ENCODE measurements at regions not wholly inside any gene's neighbourhood (a gene's known extent, or its start where the extent isn't known, plus 50 kb on each side); places are given as distances from the start of the nearest gene placed in this dataset.

GRCh38 chr18:57931038-57931437 lies 113.0 kb upstream of the NEDD4L start:
- Histone ChIP-seq H3K27ac (ENCODE audit: low read length) (peak overlapping the region; percentile 43; the same call in 1 of the 2 replicates), H3K4me3 (ENCODE audit: low read length) (peak overlapping the region; percentile 38), H3K36me3 (replicated peaks; ENCODE audit: insufficient read depth, low read length) (no peaks in the 10 kb centered on the region), H3F3A (ENCODE audit: insufficient read depth, low read length) (peaks cover 4% of the 10 kb centered on the region), H3K4me2 (ENCODE audit: low read depth, low read length) (peak overlapping the region; percentile 72), H3K79me2 (ENCODE audit: low read length) (no peaks in the 10 kb centered on the region), H3K27me3 (replicated peaks; ENCODE audit: insufficient read depth, low read length) (no peaks in the 10 kb centered on the region), H2AFZ (ENCODE audit: low read length) (0 out of 2 replicates have a peak overlapping the region, but pooled peaks have one; percentile 17), H4K20me1 (ENCODE audit: insufficient read depth, low read length) (no peaks in the 10 kb centered on the region), H3K9me2 (replicated peaks; ENCODE audit: insufficient read depth, low read length) (no peaks in the 10 kb centered on the region), H3K4me1 (ENCODE audit: low read length) (peaks cover 23% of the 10 kb centered on the region), H3K9me3 (replicated peaks; ENCODE audit: insufficient read depth, low read length) (no peaks in the 10 kb centered on the region), H3K9ac (ENCODE audit: low read length) (peak overlapping the region; percentile 5; the same call in 1 of the 2 replicates)
- peak; percentile 93 for DNase-seq
- TF ChIP-seq EZH2 (optimal IDR thresholded peaks at IDR 0.05; ENCODE audit: low read depth, low read length) (no peak), EZH2phosphoT487 (IDR thresholded peaks at IDR 0.05; ENCODE audit: low read length) (no peak)
- TF ChIP-seq, protein P1, sequence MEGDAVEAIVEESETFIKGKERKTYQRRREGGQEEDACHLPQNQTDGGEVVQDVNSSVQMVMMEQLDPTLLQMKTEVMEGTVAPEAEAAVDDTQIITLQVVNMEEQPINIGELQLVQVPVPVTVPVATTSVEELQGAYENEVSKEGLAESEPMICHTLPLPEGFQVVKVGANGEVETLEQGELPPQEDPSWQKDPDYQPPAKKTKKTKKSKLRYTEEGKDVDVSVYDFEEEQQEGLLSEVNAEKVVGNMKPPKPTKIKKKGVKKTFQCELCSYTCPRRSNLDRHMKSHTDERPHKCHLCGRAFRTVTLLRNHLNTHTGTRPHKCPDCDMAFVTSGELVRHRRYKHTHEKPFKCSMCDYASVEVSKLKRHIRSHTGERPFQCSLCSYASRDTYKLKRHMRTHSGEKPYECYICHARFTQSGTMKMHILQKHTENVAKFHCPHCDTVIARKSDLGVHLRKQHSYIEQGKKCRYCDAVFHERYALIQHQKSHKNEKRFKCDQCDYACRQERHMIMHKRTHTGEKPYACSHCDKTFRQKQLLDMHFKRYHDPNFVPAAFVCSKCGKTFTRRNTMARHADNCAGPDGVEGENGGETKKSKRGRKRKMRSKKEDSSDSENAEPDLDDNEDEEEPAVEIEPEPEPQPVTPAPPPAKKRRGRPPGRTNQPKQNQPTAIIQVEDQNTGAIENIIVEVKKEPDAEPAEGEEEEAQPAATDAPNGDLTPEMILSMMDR (IDR thresholded peaks at IDR 0.05; ENCODE audit: low read length) = no peak

DNA sequence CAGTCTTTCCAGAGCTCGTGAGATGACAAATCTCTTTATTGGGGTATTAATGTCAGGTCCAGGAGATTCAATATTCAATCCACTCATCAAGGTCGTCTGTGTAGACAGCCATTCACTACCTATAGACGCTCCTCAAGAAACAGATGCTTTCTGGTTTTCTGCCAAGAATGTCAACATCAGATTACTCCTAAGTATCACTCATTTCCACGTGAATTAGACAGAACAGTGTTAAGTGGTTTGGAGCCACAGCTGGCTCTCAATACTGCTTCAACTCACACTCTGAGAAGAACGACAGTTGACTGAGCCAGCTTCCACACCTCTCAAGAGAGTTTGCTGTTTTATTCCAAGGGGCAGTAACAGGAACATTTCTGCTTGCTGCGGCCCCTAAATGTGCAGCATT lies 113.5 kb upstream of the NEDD4L start:
- no peaks in the 10 kb centered on the region for H3K9me3 ChIP-seq (replicated peaks; ENCODE audit: insufficient read depth, low read length)
- TF ChIP-seq, protein P1 (IDR thresholded peaks at IDR 0.05; ENCODE audit: low read length) = no peak
- no peak for TF ChIP-seq EZH2 (optimal IDR thresholded peaks at IDR 0.05; ENCODE audit: low read depth, low read length)
- TF ChIP-seq EZH2phosphoT487 (IDR thresholded peaks at IDR 0.05; ENCODE audit: low read length) = no peak
- peaks cover 4% of the 10 kb centered on the region for H3F3A ChIP-seq (ENCODE audit: insufficient read depth, low read length)
- H3K9ac ChIP-seq (ENCODE audit: low read length) = peak overlapping the region; percentile 5; the same call in 1 of the 2 replicates
- H3K9me2 ChIP-seq (replicated peaks; ENCODE audit: insufficient read depth, low read length) = no peaks in the 10 kb centered on the region
- peak overlapping the region; percentile 38; the same call in 1 of the 2 replicates for H3K4me3 ChIP-seq (ENCODE audit: low read length)
- no peak for DNase-seq
- H2AFZ ChIP-seq (ENCODE audit: low read length) = no peak overlapping the region
- H3K4me1 ChIP-seq (ENCODE audit: low read length) = peaks cover 26% of the 10 kb centered on the region
- H3K27ac ChIP-seq (ENCODE audit: low read length) = peak overlapping the region; percentile 43; the same call in 1 of the 2 replicates
- no peaks in the 10 kb centered on the region for H3K79me2 ChIP-seq (ENCODE audit: low read length)
- peak overlapping the region; percentile 72 for H3K4me2 ChIP-seq (ENCODE audit: low read depth, low read length)
- no peaks in the 10 kb centered on the region for H4K20me1 ChIP-seq (ENCODE audit: insufficient read depth, low read length)
- H3K36me3 ChIP-seq (replicated peaks; ENCODE audit: insufficient read depth, low read length) = no peaks in the 10 kb centered on the region
- no peaks in the 10 kb centered on the region for H3K27me3 ChIP-seq (replicated peaks; ENCODE audit: insufficient read depth, low read length)

DNA sequence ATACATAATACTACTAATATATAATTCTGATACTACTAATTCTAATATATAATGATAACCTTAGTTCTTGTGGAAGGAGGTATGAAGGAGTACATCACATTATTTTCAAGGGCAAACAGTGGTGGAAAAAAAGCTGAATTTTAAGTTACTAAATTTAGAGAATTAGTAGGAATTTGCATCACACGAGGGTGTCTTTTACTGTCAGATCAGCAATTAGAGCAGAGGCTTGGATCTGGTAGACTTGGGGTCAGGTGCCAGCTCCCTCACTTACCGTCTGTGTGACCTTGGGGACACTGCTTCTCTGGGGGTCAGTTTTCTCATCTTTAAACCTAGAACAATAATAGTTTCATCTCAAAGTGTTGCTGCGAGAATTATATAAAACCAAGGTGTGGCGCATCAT lies 114.1 kb upstream of the NEDD4L start:
- Histone ChIP-seq H3K9me2 (replicated peaks; ENCODE audit: insufficient read depth, low read length) (no peaks in the 10 kb centered on the region), H3K4me1 (ENCODE audit: low read length) (peaks cover 26% of the 10 kb centered on the region), H3K27me3 (replicated peaks; ENCODE audit: insufficient read depth, low read length) (no peaks in the 10 kb centered on the region), H3K27ac (ENCODE audit: low read length) (no peak overlapping the region), H3K9ac (ENCODE audit: low read length) (no peak overlapping the region), H3K36me3 (replicated peaks; ENCODE audit: insufficient read depth, low read length) (no peaks in the 10 kb centered on the region), H3K79me2 (ENCODE audit: low read length) (no peaks in the 10 kb centered on the region), H4K20me1 (ENCODE audit: insufficient read depth, low read length) (no peaks in the 10 kb centered on the region), H3K4me3 (ENCODE audit: low read length) (no peak overlapping the region), H3K9me3 (replicated peaks; ENCODE audit: insufficient read depth, low read length) (no peaks in the 10 kb centered on the region), H3F3A (ENCODE audit: insufficient read depth, low read length) (peaks cover 4% of the 10 kb centered on the region), H3K4me2 (ENCODE audit: low read depth, low read length) (no peak overlapping the region), H2AFZ (ENCODE audit: low read length) (no peak overlapping the region)
- DNase-seq = no peak
- TF ChIP-seq, protein P1 (IDR thresholded peaks at IDR 0.05; ENCODE audit: low read length) = no peak
- TF ChIP-seq EZH2phosphoT487 (IDR thresholded peaks at IDR 0.05; ENCODE audit: low read length) (no peak), EZH2 (optimal IDR thresholded peaks at IDR 0.05; ENCODE audit: low read depth, low read length) (no peak)
